H1 (cell line): ENCODE measurements at regions not wholly inside any gene's neighbourhood (a gene's known extent, or its start where the extent isn't known, plus 50 kb on each side); places are given as distances from the start of the nearest gene placed in this dataset.

ENCODE experiments used
- CTCF ChIA-PET: fragments of 300-600 bp; sonication (Branson Sonifier 250); formaldehyde crosslinking; loops from one replicate; lab custom pipeline; 2021; ENCODE audit not compliant: partially characterized antibody; lab: Charles Lee
- POLR2A ChIA-PET: fragments of 300-600 bp; sonication (Branson Sonifier 250); formaldehyde crosslinking; loops from one replicate; lab custom pipeline; 2021; ENCODE audit warnings: inconsistent platforms; ENCODE audit not compliant: partially characterized antibody; lab: Charles Lee
- DNase-seq, 2 experiments: peaks; one replicate each; pipeline versions ENCODE4 v3.0.0 to v3.0.0-alpha.2; 2010 to 2022; ENCODE audit warnings: low spot score in 2 of 2, low read depth in 1 of 2, mixed read lengths in 1 of 2
- FAIRE-seq: peaks from 2 replicates; lab custom pipeline; 2011; peaks lifted over from hg19 to GRCh38; lab: Jason Lieb, UNC
- H2AFZ ChIP-seq: 2 replicates; pipeline ENCODE4 v1.8.1; 2012; ENCODE audit warnings: low read length, inconsistent platforms
- H2AK5ac ChIP-seq: 2 replicates; pipeline ENCODE4 v1.6.1; 2013; ENCODE audit warnings: low read depth, low read length
- H2BK120ac ChIP-seq: replicated peaks from 2 replicates; pipeline ENCODE3; 2013; ENCODE audit warnings: low read depth, low read length, inconsistent platforms
- H2BK12ac ChIP-seq: 2 replicates; pipeline ENCODE4 v1.6.1; 2013; ENCODE audit warnings: low read depth, low read length
- H2BK15ac ChIP-seq: 2 replicates; pipeline ENCODE4 v1.6.1; 2013; ENCODE audit warnings: low read length
- H2BK20ac ChIP-seq: 2 replicates; pipeline ENCODE4 v1.6.1; 2013; ENCODE audit warnings: low read length
- H2BK5ac ChIP-seq: 2 replicates; pipeline ENCODE4 v1.6.1; 2013; ENCODE audit warnings: low read depth, low read length
- H3K14ac ChIP-seq: 2 replicates; pipeline ENCODE4 v1.6.1; 2013; ENCODE audit warnings: inconsistent platforms; ENCODE audit not compliant: insufficient read length
- H3K18ac ChIP-seq: 2 replicates; pipeline ENCODE4 v1.6.1; 2013; ENCODE audit warnings: low read length; ENCODE audit errors: extremely low read depth
- H3K23ac ChIP-seq: 2 replicates; pipeline ENCODE4 v1.6.1; 2013; ENCODE audit warnings: inconsistent platforms; ENCODE audit not compliant: insufficient read length
- H3K23me2 ChIP-seq: 2 replicates; pipeline ENCODE4 v1.6.1; 2013; ENCODE audit warnings: low read depth, low read length
- H3K27ac ChIP-seq: 2 replicates; pipeline ENCODE4 v1.6.1; 2011; ENCODE audit warnings: low read depth, low read length, inconsistent platforms
- H3K27me3 ChIP-seq, 4 experiments: replicated peaks in 1 of 4; 1 replicate in 1 of 4; 2 replicates in 3 of 4; pipeline versions ENCODE4 v1.6.1 to v1.8.1; 2011 to 2013; ENCODE audit warnings: low read length in 3 of 4, mild to moderate bottlenecking in 3 of 4, inconsistent platforms in 2 of 4, mixed read lengths in 2 of 4, moderate library complexity in 1 of 4; ENCODE audit not compliant: control insufficient read depth in 3 of 4, insufficient read depth in 3 of 4; ENCODE audit errors: extremely low read depth in 1 of 4
- H3K36me3 ChIP-seq, 4 experiments: 2 replicates each; pipeline versions ENCODE4 v1.6.1 to v1.8.1; 2011 to 2013; ENCODE audit warnings: mild to moderate bottlenecking in 4 of 4, low read length in 3 of 4, moderate library complexity in 2 of 4, control low read depth in 1 of 4, inconsistent platforms in 1 of 4; ENCODE audit not compliant: insufficient read depth in 4 of 4, control insufficient read depth in 2 of 4
- H3K4ac ChIP-seq: replicated peaks from 2 replicates; pipeline ENCODE3; 2013; ENCODE audit warnings: low read length, low read depth, mixed read lengths, inconsistent platforms; ENCODE audit not compliant: insufficient read length
- H3K4me1 ChIP-seq, 4 experiments: replicated peaks in 1 of 4; 1 replicate in 1 of 4; 2 replicates in 3 of 4; pipeline versions ENCODE4 v1.6.1 to v1.8.1; 2011 to 2013; ENCODE audit warnings: low read length in 3 of 4, inconsistent platforms in 2 of 4, mixed read lengths in 1 of 4; ENCODE audit not compliant: insufficient read depth in 4 of 4, control insufficient read depth in 3 of 4
- H3K4me2 ChIP-seq, 2 experiments: 2 replicates each; pipeline versions ENCODE4 v1.6.1 to v1.8.1; 2011 to 2013; ENCODE audit warnings: low read depth in 2 of 2, low read length in 2 of 2, control low read depth in 1 of 2, inconsistent platforms in 1 of 2, mild to moderate bottlenecking in 1 of 2; ENCODE audit not compliant: insufficient read depth in 1 of 2
- H3K4me3 ChIP-seq, 4 experiments: fragments of 200-600, 300-600 bp in 1 of 4; sonication (generic), shearing (Covaris generic), sonication (Bioruptor Twin) in 1 of 4; 2 replicates each; pipeline versions ENCODE4 v1.5.1 to v1.8.1; 2011 to 2016; ENCODE audit warnings: low read length in 4 of 4, low read depth in 3 of 4, control low read depth in 2 of 4, inconsistent platforms in 2 of 4, mild to moderate bottlenecking in 2 of 4, mixed read lengths in 1 of 4, moderate library complexity in 1 of 4; ENCODE audit not compliant: insufficient read depth in 2 of 4; ENCODE audit errors: extremely low read depth in 1 of 4
- H3K56ac ChIP-seq: replicated peaks from 2 replicates; pipeline ENCODE3; 2013; ENCODE audit warnings: low read depth, mild to moderate bottlenecking, mixed read lengths, low read length, inconsistent platforms; ENCODE audit not compliant: insufficient read length
- H3K79me1 ChIP-seq: 2 replicates; pipeline ENCODE4 v1.6.1; 2013; ENCODE audit warnings: low read depth, low read length, control low read depth
- H3K79me2 ChIP-seq, 2 experiments: 2 replicates each; pipeline versions ENCODE4 v1.6.1 to v1.8.1; 2012 to 2013; ENCODE audit warnings: low read length in 2 of 2, mild to moderate bottlenecking in 2 of 2, inconsistent platforms in 1 of 2; ENCODE audit not compliant: insufficient read depth in 2 of 2, control insufficient read depth in 1 of 2
- H3K9ac ChIP-seq, 4 experiments: replicated peaks in 1 of 4; 1 replicate in 1 of 4; 2 replicates in 3 of 4; pipeline versions ENCODE4 v1.6.1 to v1.8.1; 2011 to 2013; ENCODE audit warnings: low read depth in 3 of 4, low read length in 3 of 4, control low read depth in 2 of 4, mild to moderate bottlenecking in 2 of 4, moderate library complexity in 2 of 4, inconsistent platforms in 1 of 4; ENCODE audit errors: extremely low read depth in 1 of 4
- H3K9me3 ChIP-seq, 2 experiments: 2 replicates each; pipeline versions ENCODE4 v1.6.1 to v1.8.1; 2012 to 2013; ENCODE audit warnings: mild to moderate bottlenecking in 2 of 2, moderate library complexity in 2 of 2, control low read depth in 1 of 2, inconsistent platforms in 1 of 2, low read depth in 1 of 2, low read length in 1 of 2, mixed read lengths in 1 of 2; ENCODE audit not compliant: insufficient read depth in 2 of 2
- H4K20me1 ChIP-seq, 2 experiments: replicated peaks in 1 of 2; 2 replicates each; pipeline versions ENCODE3 to v1.8.1; 2011 to 2013; ENCODE audit warnings: inconsistent platforms in 2 of 2, low read length in 2 of 2, mild to moderate bottlenecking in 1 of 2; ENCODE audit not compliant: insufficient read depth in 2 of 2, control insufficient read depth in 1 of 2
- H4K5ac ChIP-seq: 2 replicates; pipeline ENCODE4 v1.6.1; 2013; ENCODE audit warnings: low read length, low read depth, mixed read lengths, inconsistent platforms; ENCODE audit not compliant: insufficient read length
- H4K8ac ChIP-seq: 2 replicates; pipeline ENCODE4 v1.8.0; 2013; ENCODE audit warnings: mild to moderate bottlenecking, moderate library complexity, low read length, inconsistent platforms; ENCODE audit not compliant: insufficient read depth; ENCODE audit errors: extremely low read depth
- H4K91ac ChIP-seq: replicated peaks from 2 replicates; pipeline ENCODE3; 2013; ENCODE audit warnings: low read length, mixed read lengths, inconsistent platforms; ENCODE audit not compliant: insufficient read length
- ATF3 ChIP-seq: IDR thresholded peaks from 2 replicates; pipeline ENCODE4 v1.6.1; 2011; ENCODE audit warnings: low read depth, mild to moderate bottlenecking, low read length; ENCODE audit not compliant: insufficient read depth
- BRCA1 ChIP-seq: IDR thresholded peaks from 2 replicates; pipeline ENCODE4 v1.6.1; 2012; ENCODE audit warnings: low read depth, low read length, improper control_type of control experiment
- CBX5 ChIP-seq: fragments of 300-800, 300-1000 bp; sonication (generic); IDR thresholded peaks from 2 replicates; pipeline ENCODE4 v1.7.1; 2016; ENCODE audit warnings: antibody characterized with exemption, low read length, low read depth
- CEBPB ChIP-seq: IDR thresholded peaks from 2 replicates; pipeline ENCODE4 v1.6.1; 2012; ENCODE audit warnings: low read depth, low read length
- CHD2 ChIP-seq: IDR thresholded peaks from 2 replicates; pipeline ENCODE4 v1.6.1; 2012; ENCODE audit warnings: low read length, improper control_type of control experiment
- CTBP2 ChIP-seq: IDR thresholded peaks from 2 replicates; pipeline ENCODE4 v1.7.0; 2011; ENCODE audit warnings: borderline replicate concordance, mild to moderate bottlenecking, moderate library complexity, mixed read lengths, low read length; ENCODE audit not compliant: insufficient read depth, insufficient read length
- GABPA ChIP-seq: IDR thresholded peaks from 2 replicates; pipeline ENCODE4 v1.6.1; 2011; ENCODE audit warnings: mild to moderate bottlenecking, low read length, moderate library complexity, borderline replicate concordance; ENCODE audit not compliant: insufficient read depth
- HDAC2 ChIP-seq, 2 experiments: fragments of 300-600 bp in 1 of 2; sonication (generic) in 1 of 2; IDR thresholded peaks; 2 replicates each; pipeline ENCODE4 v1.6.1; 2011 to 2012; ENCODE audit warnings: low read depth in 2 of 2, low read length in 2 of 2, mild to moderate bottlenecking in 2 of 2, moderate library complexity in 2 of 2, borderline replicate concordance in 1 of 2, inconsistent platforms in 1 of 2
- JUND ChIP-seq: IDR thresholded peaks from 2 replicates; pipeline ENCODE4 v1.6.1; 2011; ENCODE audit warnings: mild to moderate bottlenecking, improper control_type of control experiment, low read length
- POLR2A ChIP-seq, 2 experiments: IDR thresholded peaks; 1 replicate in 1 of 2; 2 replicates in 1 of 2; pipeline ENCODE4 v1.6.1; 2011; ENCODE audit warnings: low read depth in 2 of 2, low read length in 2 of 2, mild to moderate bottlenecking in 2 of 2; ENCODE audit errors: control extremely low read depth in 1 of 2
- POLR2AphosphoS5 ChIP-seq: IDR thresholded peaks from 2 replicates; pipeline ENCODE4 v1.6.1; 2011; ENCODE audit warnings: low read depth, low read length
- RAD21 ChIP-seq, 2 experiments: IDR thresholded peaks in 1 of 2; conservative IDR thresholded peaks in 1 of 2; 2 replicates each; pipeline ENCODE4 v1.6.1; 2011; ENCODE audit warnings: low read depth in 2 of 2, low read length in 2 of 2, improper control_type of control experiment in 1 of 2, inconsistent platforms in 1 of 2, mild to moderate bottlenecking in 1 of 2, moderate library complexity in 1 of 2
- RXRA ChIP-seq: IDR thresholded peaks from 2 replicates; pipeline ENCODE4 v1.6.1; 2011; ENCODE audit warnings: low read depth, mild to moderate bottlenecking, low read length, moderate library complexity; ENCODE audit not compliant: insufficient read depth
- SP2 ChIP-seq: IDR thresholded peaks from 2 replicates; pipeline ENCODE4 v1.6.1; 2012; ENCODE audit warnings: mild to moderate bottlenecking, low read length, inconsistent platforms
- YY1 ChIP-seq: IDR thresholded peaks from 2 replicates; pipeline ENCODE4 v1.6.1; 2011; ENCODE audit warnings: low read depth, mild to moderate bottlenecking, low read length

- no peak for TF ChIP-seq GABPA
Measured at GRCh38 chr2:204207866-204208265, 271.3 kb downstream of the ICOS start (continued).

GRCh38 chr2:204213588-204213987 is 277.0 kb downstream of the ICOS start:
- H3K9me3 ChIP-seq, result peaks cover under 1 to 3% of the 10 kb centered on the region in 2 experiments; a peak in 1 of 4 replicates
- no peaks in the 10 kb centered on the region for H4K20me1 ChIP-seq
- no peak overlapping the region for H4K8ac ChIP-seq
- H2BK5ac ChIP-seq, result no peak overlapping the region
- no peak overlapping the region for H2AK5ac ChIP-seq
- no peak overlapping the region for H3K4ac ChIP-seq
- H3K56ac ChIP-seq, result no peak overlapping the region
- POLR2A ChIA-PET, result no interaction called here
- H3K14ac ChIP-seq, result no peak overlapping the region
- H2AFZ ChIP-seq, result no peak overlapping the region
- H4K91ac ChIP-seq, result no peak overlapping the region
- no peak overlapping the region for H2BK12ac ChIP-seq
- DNase-seq, result no peak
- no peak overlapping the region for H2BK15ac ChIP-seq
- no peaks in the 10 kb centered on the region for H3K79me2 ChIP-seq
- H3K36me3 ChIP-seq, result no peaks in the 10 kb centered on the region
- no peak overlapping the region for H3K9ac ChIP-seq
- CTCF ChIA-PET, result no interaction called here
- H3K27me3 ChIP-seq, result no peaks in the 10 kb centered on the region
- FAIRE-seq, result no peak
- H3K79me1 ChIP-seq, result no peaks in the 10 kb centered on the region
- no peaks in the 10 kb centered on the region for H3K4me1 ChIP-seq
- no peak overlapping the region for H3K18ac ChIP-seq
- no peak overlapping the region for H4K5ac ChIP-seq
- no peak overlapping the region for H3K4me3 ChIP-seq
- H3K23ac ChIP-seq, result no peak overlapping the region
- no peak overlapping the region for H2BK20ac ChIP-seq
- no peaks in the 10 kb centered on the region for H3K23me2 ChIP-seq
- H3K27ac ChIP-seq, result no peak overlapping the region
- no peak overlapping the region for H3K4me2 ChIP-seq
- H2BK120ac ChIP-seq, result no peak overlapping the region
- no peak for TF ChIP-seq POLR2A (IDR thresholded peaks at IDR 0.05; ENCODE audit: control extremely low read depth in 1 of 2, low read depth in 2 of 2, low read length in 2 of 2)
- no peak for TF ChIP-seq BRCA1
- TF ChIP-seq JUND, result no peak
- no peak for TF ChIP-seq HDAC2 (IDR thresholded peaks at IDR 0.05; ENCODE audit: borderline replicate concordance in 1 of 2, low read depth in 2 of 2, low read length in 2 of 2)
- TF ChIP-seq POLR2AphosphoS5, result no peak
- no peak for TF ChIP-seq RAD21 (IDR thresholded peaks at IDR 0.05 in 1 of 2, conservative IDR thresholded peaks at IDR 0.05 in 1 of 2; ENCODE audit: low read depth in 2 of 2, low read length in 2 of 2)
- TF ChIP-seq SP2, result no peak
- TF ChIP-seq CHD2, result no peak
- TF ChIP-seq ATF3, result no peak
- no peak for TF ChIP-seq CTBP2
- TF ChIP-seq YY1, result no peak
- no peak for TF ChIP-seq CEBPB
- no peak for TF ChIP-seq RXRA
- TF ChIP-seq CBX5, result no peak
